Gastrocnemius medialis (tissue), 4 donors: ENCODE measurements at regions not wholly inside any gene's neighbourhood (a gene's known extent, or its start where the extent isn't known, plus 50 kb on each side); places are given as distances from the start of the nearest gene placed in this dataset.

Experiments used
- ATAC-seq, 2 donors: fragments of 150-250 bp; one replicate each; pipeline ENCODE4 v1.9.1; 2016
- DNase-seq, 2 donors: peaks; one replicate each; pipeline ENCODE4 v3.0.0-alpha.2; 2019
- H3K27ac ChIP-seq, 4 donors: fragments of 200-600 bp; sonication (generic); 1 replicate in 1 of 4; 2 replicates in 3 of 4; pipeline ENCODE4 v1.5.1; 2016 to 2018; ENCODE audit warnings: mild to moderate bottlenecking in 2 of 4, moderate library complexity in 1 of 4
- H3K27me3 ChIP-seq, 3 donors: fragments of 200-600 bp; sonication (generic) in 2 of 3; 1 replicate in 1 of 3; 2 replicates in 2 of 3; pipeline versions ENCODE4 v1.5.1 to v1.6.0; 2016 to 2019; ENCODE audit warnings: mild to moderate bottlenecking in 1 of 3, moderate library complexity in 1 of 3
- H3K36me3 ChIP-seq, 2 donors: fragments of 200-600 bp; sonication (generic) in 1 of 2; one replicate each; pipeline ENCODE4 v1.5.1; 2017 to 2018
- H3K4me1 ChIP-seq, 2 donors: fragments of 200-600 bp; sonication (generic) in 1 of 2; one replicate each; pipeline ENCODE4 v1.5.1; 2016 to 2017; ENCODE audit warnings: mild to moderate bottlenecking in 2 of 2
- H3K4me3 ChIP-seq, 4 donors: fragments of 200-600 bp; sonication (generic) in 3 of 4; 1 replicate in 1 of 4; 2 replicates in 3 of 4; pipeline ENCODE4 v1.5.1; 2016 to 2019; ENCODE audit warnings: mild to moderate bottlenecking in 2 of 4
- H3K9me3 ChIP-seq, 3 donors: fragments of 200-600 bp; sonication (generic) in 2 of 3; 1 replicate in 1 of 3; 2 replicates in 2 of 3; pipeline ENCODE4 v1.5.1; 2016 to 2019
- POLR2A ChIP-seq, 2 donors: fragments of 450-650 bp; IDR thresholded peaks; one replicate each; pipeline ENCODE4 v1.6.1; 2017; ENCODE audit warnings: antibody characterized with exemption in 2 of 2, mild to moderate bottlenecking in 2 of 2, moderate library complexity in 2 of 2
- in situ Hi-C, 4 donors: fragments of 200-750 bp; cut with MboI; loops; one replicate each; pipeline versions ENCODE4 v1.15.0 to v1.8.0; 2017; ENCODE audit warnings: low sequenced_read_pairs in 4 of 4
- intact Hi-C: fragments of 100-400 bp; cut with DNase I; formaldehyde crosslinking; loops from one replicate; pipeline ENCODE4 v1.15.1; 2023; ENCODE audit warnings: low total_unique reads
- TF ChIP-seq, protein P1 (sequence below), 5 experiments: fragments of 450-650 bp in 3 of 5; fragments of 200-600 bp in 2 of 5; sonication (generic) in 2 of 5; IDR thresholded peaks in 4 of 5; conservative IDR thresholded peaks in 1 of 5; 1 replicate in 4 of 5; 2 replicates in 1 of 5; pipeline ENCODE4 v1.5.1; 2016 to 2019; ENCODE audit warnings: antibody characterized with exemption in 5 of 5, mild to moderate bottlenecking in 3 of 5, moderate library complexity in 3 of 5

- Histone ChIP-seq H3K4me3 (no peak overlapping the region), H3K4me1 (no peaks in the 10 kb centered on the region), H3K36me3 (no peaks in the 10 kb centered on the region), H3K9me3 (no peaks in the 10 kb centered on the region), H3K27ac (no peak overlapping the region), H3K27me3 (no peaks in the 10 kb centered on the region)
- in situ Hi-C loops (no loop called here), intact Hi-C loops (no loop called here)
- TF ChIP-seq, protein P1, sequence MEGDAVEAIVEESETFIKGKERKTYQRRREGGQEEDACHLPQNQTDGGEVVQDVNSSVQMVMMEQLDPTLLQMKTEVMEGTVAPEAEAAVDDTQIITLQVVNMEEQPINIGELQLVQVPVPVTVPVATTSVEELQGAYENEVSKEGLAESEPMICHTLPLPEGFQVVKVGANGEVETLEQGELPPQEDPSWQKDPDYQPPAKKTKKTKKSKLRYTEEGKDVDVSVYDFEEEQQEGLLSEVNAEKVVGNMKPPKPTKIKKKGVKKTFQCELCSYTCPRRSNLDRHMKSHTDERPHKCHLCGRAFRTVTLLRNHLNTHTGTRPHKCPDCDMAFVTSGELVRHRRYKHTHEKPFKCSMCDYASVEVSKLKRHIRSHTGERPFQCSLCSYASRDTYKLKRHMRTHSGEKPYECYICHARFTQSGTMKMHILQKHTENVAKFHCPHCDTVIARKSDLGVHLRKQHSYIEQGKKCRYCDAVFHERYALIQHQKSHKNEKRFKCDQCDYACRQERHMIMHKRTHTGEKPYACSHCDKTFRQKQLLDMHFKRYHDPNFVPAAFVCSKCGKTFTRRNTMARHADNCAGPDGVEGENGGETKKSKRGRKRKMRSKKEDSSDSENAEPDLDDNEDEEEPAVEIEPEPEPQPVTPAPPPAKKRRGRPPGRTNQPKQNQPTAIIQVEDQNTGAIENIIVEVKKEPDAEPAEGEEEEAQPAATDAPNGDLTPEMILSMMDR (IDR thresholded peaks at IDR 0.05 in 4 of 5, conservative IDR thresholded peaks at IDR 0.05 in 1 of 5): no peak
- TF ChIP-seq POLR2A (IDR thresholded peaks at IDR 0.05): no peak
- DNase-seq (no peak), ATAC-seq (no peak)
These were observed 144.8 kb downstream of the FAM124B start for GRCh38 chr2:224257156-224257555.

DNA sequence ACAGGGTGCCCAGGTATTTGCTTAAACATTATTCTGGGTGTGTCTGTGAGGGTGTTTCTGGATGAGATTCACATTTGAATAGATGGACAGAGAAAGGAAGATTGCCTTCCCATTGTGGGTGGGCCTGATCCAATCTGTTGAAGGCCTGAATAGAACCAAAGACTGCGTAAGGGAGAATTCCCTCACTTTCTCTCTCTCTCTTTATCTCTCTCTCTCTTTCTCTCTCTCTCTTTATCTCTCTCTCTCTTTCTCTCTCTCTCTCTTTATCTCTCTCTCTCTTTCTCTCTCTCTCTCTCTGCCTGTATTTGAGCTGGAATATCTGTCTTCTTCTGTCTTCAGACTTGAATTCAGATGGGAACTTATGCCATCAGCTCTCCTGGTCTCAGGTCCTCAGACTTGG lies 148.4 kb downstream of the FAM124B start:
- intact Hi-C loops (no loop called here), in situ Hi-C loops (no loop called here)
- Histone ChIP-seq H3K27ac (no peak overlapping the region), H3K4me3 (no peak overlapping the region), H3K9me3 (no peaks in the 10 kb centered on the region), H3K27me3 (no peaks in the 10 kb centered on the region), H3K36me3 (no peaks in the 10 kb centered on the region), H3K4me1 (no peaks in the 10 kb centered on the region)
- no peak for ATAC-seq
- no peak for TF ChIP-seq POLR2A (IDR thresholded peaks at IDR 0.05)
- TF ChIP-seq, protein P1 (IDR thresholded peaks at IDR 0.05 in 4 of 5, conservative IDR thresholded peaks at IDR 0.05 in 1 of 5): no peak
- no peak for DNase-seq

GRCh38 chr2:224252631-224253030 lies 149.3 kb downstream of the FAM124B start:
- Histone ChIP-seq H3K36me3 (no peaks in the 10 kb centered on the region), H3K9me3 (no peaks in the 10 kb centered on the region), H3K4me1 (no peaks in the 10 kb centered on the region), H3K27ac (no peak overlapping the region), H3K4me3 (no peak overlapping the region), H3K27me3 (no peaks in the 10 kb centered on the region)
- TF ChIP-seq POLR2A (IDR thresholded peaks at IDR 0.05): no peak
- TF ChIP-seq, protein P1 (IDR thresholded peaks at IDR 0.05 in 4 of 5, conservative IDR thresholded peaks at IDR 0.05 in 1 of 5): no peak
- intact Hi-C loops (no loop called here), in situ Hi-C loops (no loop called here)
- no peak for DNase-seq
- ATAC-seq: no peak

- ATAC-seq: no peak
- in situ Hi-C loops: no loop called here
These were observed 152.9 kb downstream of the FAM124B start for GRCh38 chr2:224248944-224249371.

DNA sequence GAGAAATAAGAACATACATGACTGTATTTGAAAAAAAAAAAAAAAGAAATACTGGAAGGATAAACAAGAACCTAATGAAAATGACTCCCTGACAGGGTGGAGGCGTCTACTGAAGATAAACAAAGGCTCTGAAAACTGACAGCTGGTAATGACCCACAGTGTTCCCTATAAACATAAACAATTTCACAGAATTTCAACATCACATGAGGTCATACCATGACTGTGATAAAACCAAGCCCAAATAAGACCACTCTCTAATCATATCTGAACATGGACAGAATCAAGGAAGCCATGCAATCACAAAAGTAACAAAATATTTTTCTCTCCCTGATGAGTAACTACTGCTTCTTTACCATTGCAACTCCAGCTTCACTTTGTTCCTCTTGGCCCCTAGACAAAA lies 159.3 kb downstream of the FAM124B start:
- Histone ChIP-seq H3K9me3 (no peaks in the 10 kb centered on the region), H3K36me3 (no peaks in the 10 kb centered on the region), H3K27ac (no peak overlapping the region), H3K27me3 (no peaks in the 10 kb centered on the region), H3K4me3 (no peak overlapping the region), H3K4me1 (no peaks in the 10 kb centered on the region)
- intact Hi-C loops: no loop called here
- no peak for TF ChIP-seq POLR2A (IDR thresholded peaks at IDR 0.05)
- TF ChIP-seq, protein P1 (IDR thresholded peaks at IDR 0.05 in 4 of 5, conservative IDR thresholded peaks at IDR 0.05 in 1 of 5): no peak
- DNase-seq (no peak), ATAC-seq (no peak)
- in situ Hi-C loops: no loop called here

More at GRCh38 chr2:224248944-224249371, 152.9 kb downstream of the FAM124B start:
- H3K27me3 ChIP-seq: no peaks in the 10 kb centered on the region
- no peaks in the 10 kb centered on the region for H3K9me3 ChIP-seq
- H3K4me1 ChIP-seq: no peaks in the 10 kb centered on the region
- TF ChIP-seq, protein P1 (IDR thresholded peaks at IDR 0.05 in 4 of 5, conservative IDR thresholded peaks at IDR 0.05 in 1 of 5): no peak
- no peak for TF ChIP-seq POLR2A (IDR thresholded peaks at IDR 0.05)
- no peak overlapping the region for H3K4me3 ChIP-seq
- intact Hi-C loops: no loop called here
- no peak for DNase-seq
- H3K27ac ChIP-seq: no peak overlapping the region
- H3K36me3 ChIP-seq: no peaks in the 10 kb centered on the region
